ENCODE measurements at regions not wholly inside any gene's neighbourhood (a gene's known extent, or its start where the extent isn't known, plus 50 kb on each side); places are given as distances from the start of the nearest gene placed in this dataset.

- H3K4me2 ChIP-seq (ENCODE audit: low read depth, low read length) = no peak overlapping the region
- ChIA-PET POLR2A (ENCODE audit: unreplicated experiment) (no interaction called here), CTCF (no interaction called here)
These were observed 66.1 kb downstream of the MBL2 start for GRCh38 chr10:52706332-52707070.

More at GRCh38 chr10:52706332-52707070, 66.1 kb downstream of the MBL2 start:
- in situ Hi-C loops (cut with MboI; ENCODE audit: low sequenced_read_pairs) (no loop called here), intact Hi-C loops (cut with micrococcal nuclease) (no loop called here), dilution Hi-C loops (cut with HindIII; ENCODE audit: low sequenced_read_pairs, unreplicated experiment) (no loop called here)
- Histone ChIP-seq H3K14ac (replicated peaks; ENCODE audit: low read depth, low read length) (no peak overlapping the region), H3K9ac (ENCODE audit: low read depth, low read length) (no peak overlapping the region), H2BK20ac (ENCODE audit: low read depth, low read length) (no peak overlapping the region), H2AFZ (replicated peaks; ENCODE audit: low read length, poor library complexity) (no peak overlapping the region), H3K56ac (ENCODE audit: extremely low read depth, insufficient read depth, low read length) (no peak overlapping the region), H3K27me3 (ENCODE audit: control insufficient read depth, insufficient read depth, low read length) (no peaks in the 10 kb centered on the region), H3K79me1 (ENCODE audit: low read depth in 1 of 2, low read length in 2 of 2) (no peaks in the 10 kb centered on the region), H3K23ac (ENCODE audit: low read depth, low read length) (no peak overlapping the region), H3K36me3 (ENCODE audit: control insufficient read depth, insufficient read depth, low read length) (no peaks in the 10 kb centered on the region), H2AK5ac (ENCODE audit: low read depth, low read length) (no peak overlapping the region), H3K18ac (ENCODE audit: low read depth, low read length) (no peak overlapping the region), H3K4me1 (ENCODE audit: control insufficient read depth, insufficient read depth, low read length) (no peaks in the 10 kb centered on the region; the same call in 1 of the 2 replicates), H3K9me1 (ENCODE audit: insufficient read depth, low read length) (no peaks in the 10 kb centered on the region), H2BK5ac (ENCODE audit: low read depth, low read length, poor library complexity, severe bottlenecking) (no peak overlapping the region), H4K5ac (ENCODE audit: low read depth, low read length) (no peak overlapping the region), H4K91ac (ENCODE audit: insufficient read depth, low read depth, low read length) (no peak overlapping the region), H4K8ac (ENCODE audit: low read depth in 2 of 2, low read length in 2 of 2) (no peak overlapping the region), H2BK120ac (ENCODE audit: low read depth, low read length) (no peak overlapping the region), H2BK15ac (ENCODE audit: low read depth, low read length) (no peak overlapping the region), H3K4me3 (ENCODE audit: insufficient read depth, low read depth, low read length) (no peak overlapping the region), H4K20me1 (ENCODE audit: insufficient read depth, low read length) (no peaks in the 10 kb centered on the region), H3K27ac (ENCODE audit: insufficient read depth, low read length) (no peak overlapping the region), H3K9me3 (ENCODE audit: control insufficient read depth, insufficient read depth, low read length) (no peaks in the 10 kb centered on the region), H3K4ac (ENCODE audit: low read depth, low read length) (no peak overlapping the region), H2AK9ac (replicated peaks; ENCODE audit: low read depth, low read length, poor library complexity) (no peak overlapping the region)
- DNase-seq (no peak), ATAC-seq (ENCODE audit: low read depth) (no peak)
- TF ChIP-seq RFX5 (IDR thresholded peaks at IDR 0.05; ENCODE audit: low read depth, low read length) (no peak), MAFK (IDR thresholded peaks at IDR 0.05; ENCODE audit: low read depth, low read length) (no peak)
- WGBS, 2 experiments (ENCODE audit: extremely low coverage in 2 of 2, insufficient read length in 1 of 2) = 67% methylated on average over 1 of the region's 4 CpGs; no CpG with 5 or more reads in 1 of the 2 experiments
- BruUV-seq (replicated peaks) = no TSS peak

Measured in IMR-90 (cell line).